Calu3 (cell line): ENCODE measurements at regions not wholly inside any gene's neighbourhood (a gene's known extent, or its start where the extent isn't known, plus 50 kb on each side); places are given as distances from the start of the nearest gene placed in this dataset.

Experiments
- BruUV-seq: library from RNA; stranded (reverse); fragments of 400-500 nt; replicated peaks from 2 replicates; lab custom pipeline; 2021; lab: Mats Ljungman, UMichigan
- CTCF ChIA-PET: fragments of 300-600 bp; sonication (Branson Sonifier 250); formaldehyde crosslinking; loops from one replicate; lab custom pipeline; 2022; ENCODE audit warnings: antibody characterized with exemption; lab: Charles Lee
- DNase-seq: peaks from one replicate; pipeline ENCODE4 v3.0.0; 2022
- H3K27ac Mint-ChIP-seq: one replicate; pipeline ENCODE4 v1.8.0; 2022; ENCODE audit warnings: mixed read lengths; ENCODE audit not compliant: unreplicated experiment
- H3K27me3 Mint-ChIP-seq: one replicate; pipeline ENCODE4 v1.8.0; 2022; ENCODE audit warnings: mixed read lengths; ENCODE audit not compliant: unreplicated experiment
- H3K36me3 Mint-ChIP-seq: one replicate; pipeline ENCODE4 v1.8.0; 2022; ENCODE audit warnings: mild to moderate bottlenecking, moderate library complexity, mixed read lengths; ENCODE audit not compliant: insufficient read depth, unreplicated experiment
- H3K4me1 Mint-ChIP-seq: one replicate; pipeline ENCODE4 v1.8.0; 2022; ENCODE audit warnings: mild to moderate bottlenecking, low read depth, mixed read lengths; ENCODE audit not compliant: unreplicated experiment
- H3K4me3 Mint-ChIP-seq: one replicate; pipeline ENCODE4 v1.8.0; 2022; ENCODE audit warnings: mild to moderate bottlenecking, low read depth, moderate library complexity, mixed read lengths; ENCODE audit not compliant: unreplicated experiment
- H3K9me3 Mint-ChIP-seq: one replicate; pipeline ENCODE4 v1.8.0; 2022; ENCODE audit warnings: low read depth, mixed read lengths; ENCODE audit not compliant: unreplicated experiment
- CTCF ChIP-seq: fragments of 200-600 bp; IDR thresholded peaks from one replicate; pipeline ENCODE4 v1.8.0; 2022; ENCODE audit warnings: antibody characterized with exemption; ENCODE audit not compliant: unreplicated experiment
- intact Hi-C: fragments of 100-400 bp; cut with micrococcal nuclease; formaldehyde crosslinking; loops from one replicate; pipeline ENCODE4 v1.10.0; 2022; ENCODE audit not compliant: unreplicated experiment

- TF ChIP-seq CTCF: no peak
- no peaks in the 10 kb centered on the region for H3K27me3 Mint-ChIP-seq
- H3K27ac Mint-ChIP-seq: no peak overlapping the region
- intact Hi-C loops: no loop called here
- DNase-seq: no peak
- no peaks in the 10 kb centered on the region for H3K9me3 Mint-ChIP-seq
- BruUV-seq: no TSS peak
- no peak overlapping the region for H3K4me3 Mint-ChIP-seq
- CTCF ChIA-PET: no interaction called here
- peaks cover 13% of the 10 kb centered on the region for H3K4me1 Mint-ChIP-seq
- no peaks in the 10 kb centered on the region for H3K36me3 Mint-ChIP-seq
Measured at GRCh38 chr6:105458084-105458483, 55.2 kb upstream of the PREP start.

- Mint-ChIP-seq H3K4me1 (no peaks in the 10 kb centered on the region), H3K9me3 (no peaks in the 10 kb centered on the region), H3K36me3 (no peaks in the 10 kb centered on the region), H3K4me3 (no peak overlapping the region), H3K27ac (no peak overlapping the region), H3K27me3 (no peaks in the 10 kb centered on the region)
- CTCF ChIA-PET: no interaction called here
- no peak for TF ChIP-seq CTCF
- intact Hi-C loops: no loop called here
- DNase-seq: no peak
- BruUV-seq: no TSS peak
Measured at GRCh38 chr6:105453968-105454367, 51.1 kb upstream of the PREP start.

GRCh38 chr6:105452924-105453756 is 50.3 kb upstream of the PREP start:
- Mint-ChIP-seq H3K27ac (no peak overlapping the region), H3K4me3 (no peak overlapping the region), H3K9me3 (no peaks in the 10 kb centered on the region), H3K27me3 (no peaks in the 10 kb centered on the region), H3K4me1 (no peaks in the 10 kb centered on the region), H3K36me3 (no peaks in the 10 kb centered on the region)
- intact Hi-C loops: no loop called here
- no peak for DNase-seq
- CTCF ChIA-PET: no interaction called here
- BruUV-seq: no TSS peak
- no peak for TF ChIP-seq CTCF
